ENCODE measurements at regions not wholly inside any gene's neighbourhood (a gene's known extent, or its start where the extent isn't known, plus 50 kb on each side); places are given as distances from the start of the nearest gene placed in this dataset.

- DNase-seq (ENCODE audit: low spot score), result no peak
Measured at GRCh38 chr5:9681706-9682105, 51.6 kb upstream of the TAS2R1 start.

Measured in SW480 (cell line).